GM19238 (cell line): ENCODE measurements at regions not wholly inside any gene's neighbourhood (a gene's known extent, or its start where the extent isn't known, plus 50 kb on each side); places are given as distances from the start of the nearest gene placed in this dataset.
"Not testable (repeated sequence)": the region's sequence is repeated elsewhere in the genome, so short reads cannot be mapped to it uniquely, and the experiment has no call there.

Source experiments
- DNase-seq: peaks from one replicate; pipeline ENCODE4 v3.0.0; 2011; ENCODE audit warnings: low spot score; ENCODE audit not compliant: insufficient read length

DNA sequence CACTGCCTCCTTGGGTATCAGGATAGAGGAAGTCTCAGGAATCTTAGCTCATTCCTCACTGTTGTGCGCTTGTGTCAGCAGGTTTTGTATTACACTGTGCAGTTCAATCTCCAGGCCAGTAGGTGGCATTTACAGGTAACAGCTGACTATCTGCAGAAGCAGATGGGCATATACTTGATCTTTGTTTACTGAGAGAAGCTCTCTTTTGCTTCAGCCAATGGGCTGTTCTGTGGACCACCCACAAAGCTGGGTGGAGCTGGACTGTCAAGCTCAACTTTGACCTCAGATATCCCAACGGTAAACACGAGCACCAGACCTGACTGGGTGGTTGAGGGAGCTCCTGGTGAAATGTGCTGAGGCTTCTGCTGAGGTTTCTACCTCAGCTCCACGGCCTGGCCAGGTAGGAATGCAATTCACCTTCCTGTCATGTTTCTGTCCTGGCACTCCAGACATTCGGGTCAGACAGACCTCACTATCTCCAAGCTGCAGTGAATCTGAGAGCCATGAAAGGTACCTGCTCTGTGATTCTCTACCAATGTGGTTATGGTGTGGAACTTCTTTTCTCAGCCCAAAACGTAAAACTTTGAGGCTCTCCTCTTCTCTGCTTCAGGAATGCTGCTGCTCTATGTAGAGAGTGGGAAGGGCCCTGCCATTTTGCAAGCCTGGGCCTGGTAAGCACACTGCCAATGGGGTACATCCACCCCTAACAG lies 167.9 kb upstream of the ACTBL2 start:
- DNase-seq = no peak

DNA sequence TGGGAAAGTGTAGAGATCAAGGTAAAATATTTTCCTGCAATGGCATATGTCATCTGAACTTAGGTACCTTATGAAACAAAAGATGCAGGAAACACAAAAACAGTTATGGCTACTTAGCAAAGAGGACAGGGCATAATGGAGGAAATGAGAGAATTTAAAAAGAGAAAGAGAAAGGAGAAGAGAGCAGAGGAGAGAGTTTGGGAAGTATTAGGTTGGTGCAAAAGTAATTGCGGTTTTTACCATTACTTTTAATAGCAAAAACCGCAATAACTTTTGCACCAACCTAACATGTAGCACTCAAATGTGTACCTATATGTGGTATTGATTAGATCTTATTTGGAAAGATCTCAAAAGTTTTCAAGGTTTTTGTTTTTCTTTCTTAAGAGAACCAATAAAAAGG lies 160.1 kb upstream of the ACTBL2 start:
- no peak for DNase-seq

GRCh38 chr5:57642066-57642465 lies 159.5 kb upstream of the ACTBL2 start:
- DNase-seq = no peak

GRCh38 chr5:57635146-57635777 lies 152.7 kb upstream of the ACTBL2 start:
- DNase-seq = no peak

DNA sequence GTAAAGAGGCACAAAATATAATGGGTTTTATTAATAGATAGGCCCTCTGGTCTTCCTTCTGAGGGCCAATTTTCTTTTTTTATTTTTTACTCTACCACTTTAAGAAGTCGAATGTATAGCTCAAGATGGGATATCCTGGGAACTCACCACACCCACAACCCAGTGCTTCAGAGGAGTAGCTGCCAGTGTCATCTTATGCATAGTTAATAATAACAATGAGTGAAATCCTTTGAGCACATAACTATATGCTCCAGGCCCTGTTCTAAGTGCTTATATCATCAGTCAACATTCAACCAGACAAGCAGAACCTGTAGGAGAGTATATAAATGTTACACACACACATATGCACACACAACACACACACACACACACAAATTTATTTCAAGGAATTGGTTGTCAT lies 150.3 kb upstream of the ACTBL2 start:
- DNase-seq = no peak

DNA sequence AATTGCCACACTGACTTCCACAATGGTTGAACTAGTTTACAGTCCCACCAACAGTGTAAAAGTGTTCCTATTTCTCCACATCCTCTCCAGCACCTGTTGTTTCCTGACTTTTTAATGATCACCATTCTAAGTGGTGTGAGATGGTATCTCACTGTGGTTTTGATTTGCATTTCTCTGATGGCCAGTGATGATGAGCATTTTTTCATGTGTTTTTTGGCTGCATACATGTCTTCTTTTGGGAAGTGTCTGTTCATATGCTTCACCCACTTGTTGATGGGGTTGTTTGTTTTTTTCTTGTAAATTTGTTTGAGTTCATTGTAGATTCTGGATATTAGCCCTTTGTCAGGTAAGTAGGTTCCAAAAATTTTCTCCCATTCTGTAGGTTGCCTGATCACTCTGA lies 148.5 kb upstream of the ACTBL2 start:
- DNase-seq = not testable (repeated sequence)

DNA sequence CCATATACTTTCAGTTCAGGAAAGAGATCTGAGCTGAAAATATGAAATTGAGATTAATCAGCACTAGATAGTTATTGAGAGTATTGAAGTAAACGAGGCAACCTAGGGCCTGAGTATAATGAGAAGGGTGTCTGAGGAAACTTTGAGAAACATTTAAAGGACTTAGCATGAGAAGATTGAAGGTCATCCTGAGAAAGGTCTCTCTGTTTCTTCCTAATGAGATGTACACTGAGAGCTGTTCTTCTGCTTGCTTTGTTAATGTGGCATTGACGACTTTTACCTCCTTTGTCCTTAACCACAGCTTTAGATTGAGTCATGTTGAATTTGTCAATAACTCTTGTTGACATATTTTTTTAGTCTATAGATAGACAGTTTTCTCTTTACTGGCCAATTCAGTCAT lies 145.1 kb upstream of the ACTBL2 start:
- DNase-seq = no peak

DNA sequence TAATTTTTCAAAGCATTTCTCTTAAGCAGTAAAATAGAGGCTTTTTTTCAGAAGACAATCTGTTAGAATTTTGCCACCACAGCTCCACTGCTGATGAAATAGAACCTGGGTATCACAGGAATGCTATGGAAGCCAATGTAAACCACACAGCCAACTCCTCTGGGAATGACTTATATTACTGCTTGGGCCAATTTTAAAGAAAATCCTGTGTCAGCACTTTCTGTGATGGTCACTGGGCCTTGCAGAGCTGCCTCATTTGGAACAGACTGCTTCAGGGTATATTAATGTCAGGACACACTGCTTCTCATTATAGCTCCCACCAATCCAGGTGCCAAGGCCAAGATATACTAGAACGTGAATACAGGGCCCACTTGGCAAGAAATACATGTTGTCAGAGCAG lies 144.1 kb upstream of the ACTBL2 start:
- no peak for DNase-seq

DNA sequence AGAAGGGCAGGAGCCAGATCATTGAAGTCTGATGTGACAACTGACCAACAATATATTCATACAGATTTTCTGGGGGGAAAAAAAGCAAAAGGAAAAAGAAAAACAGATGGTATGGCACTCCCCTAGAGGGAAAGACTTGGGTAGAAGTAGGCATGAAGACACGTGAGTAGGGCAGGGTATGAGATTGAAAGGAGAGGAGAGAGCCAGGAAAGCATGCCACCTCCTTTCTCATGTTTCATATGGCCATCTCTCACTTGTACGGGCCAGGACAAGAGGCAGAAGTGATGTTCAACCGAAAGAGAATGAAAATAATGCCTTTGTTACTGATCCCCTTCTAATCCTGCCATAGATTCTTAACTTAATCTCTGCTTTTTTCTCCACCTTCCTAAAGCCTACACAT lies 139.0 kb upstream of the ACTBL2 start:
- no peak for DNase-seq

DNA sequence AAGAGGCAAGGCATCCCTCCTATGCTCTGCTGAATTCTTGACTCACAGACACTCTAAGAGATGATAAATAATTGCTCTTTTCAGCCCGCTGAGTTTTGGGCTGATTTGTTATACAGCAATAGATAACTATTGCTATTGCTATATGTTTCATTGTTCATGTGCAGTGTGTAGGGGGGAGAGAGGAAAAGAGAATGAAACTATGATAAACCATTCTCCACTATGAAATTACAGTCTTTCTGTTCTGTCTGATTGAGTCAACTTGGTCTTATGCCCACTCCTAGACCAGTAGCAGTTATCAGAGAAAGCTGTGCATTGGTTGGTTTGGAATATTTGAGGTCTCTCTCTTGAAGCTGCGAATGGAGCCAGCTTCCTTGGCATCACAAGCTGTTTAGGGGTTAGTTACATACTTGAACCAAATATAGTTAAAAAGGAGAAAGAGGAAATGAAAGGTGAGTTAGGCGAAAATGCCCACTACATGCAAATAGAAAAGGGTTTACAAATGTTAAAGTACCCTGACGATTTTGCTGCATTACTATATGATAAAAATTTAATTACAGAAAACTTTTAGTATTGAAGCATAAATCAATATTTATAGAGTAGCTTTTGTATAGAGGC lies 136.3 kb upstream of the ACTBL2 start:
- no peak for DNase-seq

- DNase-seq = no peak
Measured at GRCh38 chr5:57613741-57614140, 131.1 kb upstream of the ACTBL2 start.

DNA sequence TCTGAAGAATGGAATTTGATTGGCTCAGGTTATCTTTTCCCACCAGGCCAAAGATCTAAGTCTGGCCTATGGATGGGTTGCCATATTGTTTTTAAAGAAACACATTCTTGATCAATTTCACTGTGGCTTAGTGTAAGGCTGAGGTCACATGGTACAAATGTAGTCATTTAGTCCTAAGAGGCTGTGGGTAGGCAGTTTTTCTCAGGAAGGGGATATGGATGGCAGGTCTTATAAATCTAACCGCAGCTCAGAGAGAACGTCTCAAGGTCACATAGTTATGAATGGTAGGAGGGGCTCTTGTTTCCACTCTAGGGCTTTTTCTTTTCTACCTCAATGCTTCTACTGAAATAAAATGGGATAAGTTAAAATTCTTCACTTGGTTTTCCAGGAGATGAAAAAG lies 128.6 kb upstream of the ACTBL2 start:
- no peak for DNase-seq

DNA sequence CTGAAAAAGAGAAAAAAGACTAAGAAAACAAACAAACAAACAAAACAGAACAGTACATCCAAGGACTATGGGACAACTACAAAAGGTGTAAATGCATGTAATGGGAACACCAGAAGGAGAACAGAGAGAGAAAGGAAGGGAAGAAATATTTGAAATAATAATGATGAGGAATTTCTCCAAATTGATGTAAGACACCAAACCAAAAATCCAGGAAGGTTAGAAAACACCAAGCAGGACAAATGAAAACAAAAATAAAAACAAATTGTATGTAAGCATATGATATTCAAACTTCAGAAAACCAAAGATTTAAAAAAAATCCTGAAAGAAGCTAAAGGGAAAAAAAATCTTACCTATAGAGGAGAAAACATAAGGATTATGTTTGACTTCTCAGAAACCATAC lies 125.9 kb upstream of the ACTBL2 start:
- no peak for DNase-seq

- no peak for DNase-seq
Measured at GRCh38 chr5:57601996-57602395, 119.4 kb upstream of the ACTBL2 start.

DNA sequence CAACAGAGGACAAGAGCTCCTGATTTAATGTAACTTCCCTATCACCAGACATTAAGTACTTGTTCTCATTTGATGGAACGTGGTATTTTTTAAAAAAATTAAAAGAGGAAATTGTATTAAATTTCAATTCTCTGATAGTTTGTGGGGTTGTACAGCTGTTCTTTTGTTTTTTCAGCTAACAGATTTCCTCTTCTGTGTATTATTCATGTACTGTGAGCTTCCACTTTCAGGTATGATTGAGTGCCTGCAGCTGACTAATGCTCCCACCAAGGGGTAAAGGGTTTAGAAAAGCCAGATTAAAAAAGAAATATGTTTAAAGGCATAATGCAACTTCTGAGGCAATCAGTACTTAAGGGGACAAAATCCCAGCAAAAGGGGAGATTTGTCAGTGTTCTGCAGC lies 117.7 kb upstream of the ACTBL2 start:
- DNase-seq = no peak

DNA sequence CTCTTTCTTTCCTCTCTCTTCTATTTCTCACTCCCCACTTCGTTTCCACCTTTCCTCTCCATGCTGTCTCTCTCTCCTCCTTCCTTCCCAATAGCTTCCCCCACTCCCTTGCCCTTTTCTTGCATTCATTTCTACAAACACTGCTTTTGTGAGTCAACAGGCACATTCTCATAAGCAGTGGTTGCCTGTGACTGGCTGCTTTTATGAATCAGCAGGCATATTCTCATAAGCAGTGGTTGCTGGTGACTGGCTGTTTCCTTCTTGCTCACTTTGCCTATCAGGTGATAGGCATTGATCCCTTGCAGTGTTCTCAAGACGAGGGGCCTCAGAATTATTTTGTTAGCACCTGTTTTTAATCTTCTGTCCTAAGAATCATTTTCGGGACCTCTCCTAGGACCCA lies 116.1 kb upstream of the ACTBL2 start:
- no peak for DNase-seq

- no peak for DNase-seq
Measured at GRCh38 chr5:57598097-57598496, 115.5 kb upstream of the ACTBL2 start.

DNA sequence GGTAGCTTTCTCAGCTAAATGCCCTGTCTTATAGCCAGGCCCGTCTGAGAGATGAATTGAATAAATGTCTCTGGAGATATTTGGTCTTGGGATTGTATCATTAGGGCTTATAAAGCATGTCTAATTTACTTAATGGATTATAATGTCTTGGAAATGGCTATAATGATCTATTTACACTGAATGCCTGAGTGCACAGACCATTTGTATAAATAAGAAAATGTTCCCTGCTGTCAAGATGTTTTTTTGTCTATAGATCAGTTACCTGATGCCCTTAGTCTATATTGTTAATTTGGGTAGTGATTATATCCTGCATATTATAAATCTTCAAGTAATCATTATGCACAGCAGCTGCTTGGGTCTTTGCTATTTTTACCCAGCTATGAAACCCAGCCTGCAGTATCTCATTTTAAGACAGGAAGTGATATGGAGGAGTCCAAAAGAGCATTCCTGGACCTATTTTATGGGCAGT lies 112.9 kb upstream of the ACTBL2 start:
- no peak for DNase-seq

DNA sequence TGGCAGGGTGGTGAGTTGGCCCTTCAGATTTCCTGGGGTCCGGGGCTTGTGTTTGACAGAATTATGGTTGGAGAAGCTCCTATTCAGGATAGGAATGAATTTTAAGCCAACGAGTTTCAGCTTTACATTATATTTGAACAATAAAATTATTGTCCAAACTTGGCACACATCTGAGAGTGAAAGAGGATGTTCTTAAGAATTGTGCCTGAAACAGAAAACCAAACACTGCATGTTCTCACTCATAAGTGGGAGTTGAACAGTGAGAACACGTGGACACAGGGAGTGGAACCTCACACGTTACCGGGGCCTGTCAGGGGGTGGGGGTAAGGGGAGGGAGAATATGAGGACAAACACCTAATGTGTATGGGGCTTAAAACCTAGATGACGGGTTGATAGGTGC lies 111.8 kb upstream of the ACTBL2 start:
- DNase-seq = no peak

- DNase-seq = no peak
Measured at GRCh38 chr5:57592236-57592635, 109.6 kb upstream of the ACTBL2 start.

DNA sequence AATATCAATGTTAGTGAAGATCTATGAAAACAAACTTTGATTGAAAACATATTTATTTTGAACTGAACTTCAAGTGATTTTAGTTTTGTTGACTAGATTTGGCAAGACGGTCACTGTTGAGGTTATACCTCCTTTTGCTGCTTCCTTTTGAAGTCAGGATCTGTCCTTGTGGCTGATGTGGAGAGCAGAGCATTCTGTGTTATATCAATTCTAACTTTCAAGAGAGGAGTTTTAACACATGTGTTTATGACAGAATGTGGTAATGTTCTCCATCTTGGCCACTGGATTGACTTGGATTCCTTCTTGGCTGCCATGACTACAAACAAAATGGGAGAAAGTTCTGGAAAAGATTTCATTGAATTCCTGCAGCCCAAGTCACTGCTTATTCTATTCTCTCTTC lies 104.0 kb upstream of the ACTBL2 start:
- DNase-seq = no peak

DNA sequence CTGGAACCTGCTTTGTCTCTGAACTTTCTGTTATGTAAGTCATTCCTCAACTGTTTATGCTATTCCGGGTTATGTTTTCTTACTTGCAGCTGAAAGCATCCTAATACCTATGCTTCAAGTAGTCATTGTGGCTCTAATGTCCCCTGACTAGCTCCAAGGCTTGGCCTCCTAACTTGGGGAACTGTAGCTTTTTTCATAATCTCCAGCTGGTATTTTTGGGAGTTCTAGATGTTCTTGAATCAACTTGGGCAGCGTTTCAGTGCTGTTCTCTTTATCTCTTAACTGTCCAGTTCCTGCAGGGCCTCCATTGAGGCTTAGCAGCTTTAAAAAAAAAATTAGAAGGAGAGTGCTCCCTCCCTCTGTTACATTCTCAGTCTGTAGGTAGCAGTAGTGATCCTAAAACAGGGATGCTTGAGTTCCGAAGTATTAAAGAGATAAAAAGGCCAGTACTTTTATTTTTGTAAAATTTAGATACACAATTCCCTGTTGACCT lies 100.0 kb upstream of the ACTBL2 start:
- DNase-seq = no peak

GRCh38 chr5:57581772-57582171 lies 99.2 kb upstream of the ACTBL2 start:
- DNase-seq = no peak
